GM21526 (cell line): ENCODE measurements at regions not wholly inside any gene's neighbourhood (a gene's known extent, or its start where the extent isn't known, plus 50 kb on each side); places are given as distances from the start of the nearest gene placed in this dataset.

Experiments used
- ATAC-seq: cut with Tn5 transposase; IDR thresholded peaks from one replicate; pipeline ENCODE4 v1.9.1; 2021; ENCODE audit warnings: moderate library complexity; ENCODE audit not compliant: unreplicated experiment, low FRiP score

DNA sequence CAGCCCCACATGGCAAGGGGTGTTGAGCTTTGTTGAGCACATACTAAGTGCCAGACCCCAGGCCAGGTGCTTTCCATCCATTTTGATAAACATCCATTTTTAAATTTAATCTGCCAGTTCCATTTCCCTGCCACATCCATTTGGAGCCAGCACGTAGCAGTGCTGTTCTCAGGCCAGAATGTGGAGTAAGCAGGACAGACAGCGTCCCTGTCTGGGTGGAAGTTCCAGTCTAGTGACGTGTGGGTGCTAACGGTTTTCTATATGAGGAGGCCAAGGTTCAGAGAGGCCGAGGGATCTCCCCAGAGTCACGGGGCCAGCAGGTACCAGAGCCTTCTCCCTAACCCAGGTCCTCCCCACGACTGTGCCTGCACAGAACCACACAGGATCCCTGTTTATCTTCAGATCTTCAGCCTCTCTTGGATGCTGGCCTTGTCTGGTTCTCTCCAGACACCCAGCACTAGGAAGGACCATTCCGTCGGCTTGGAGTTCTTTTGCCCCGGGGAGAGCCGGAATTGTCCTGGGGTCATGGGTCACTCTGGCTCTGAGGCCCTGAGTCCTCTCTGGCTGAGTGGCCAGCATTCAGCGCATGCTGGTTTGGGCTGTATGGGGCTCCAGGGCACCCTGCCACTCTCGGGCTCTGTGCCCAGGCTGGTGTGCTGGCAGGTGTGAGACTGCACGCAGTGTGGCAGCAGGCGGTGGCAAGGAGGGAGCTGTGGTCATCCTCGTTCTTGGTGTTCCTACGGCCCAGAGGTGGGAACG, 63.6 kb upstream of the PPARA start:
- ATAC-seq, result no peak

DNA sequence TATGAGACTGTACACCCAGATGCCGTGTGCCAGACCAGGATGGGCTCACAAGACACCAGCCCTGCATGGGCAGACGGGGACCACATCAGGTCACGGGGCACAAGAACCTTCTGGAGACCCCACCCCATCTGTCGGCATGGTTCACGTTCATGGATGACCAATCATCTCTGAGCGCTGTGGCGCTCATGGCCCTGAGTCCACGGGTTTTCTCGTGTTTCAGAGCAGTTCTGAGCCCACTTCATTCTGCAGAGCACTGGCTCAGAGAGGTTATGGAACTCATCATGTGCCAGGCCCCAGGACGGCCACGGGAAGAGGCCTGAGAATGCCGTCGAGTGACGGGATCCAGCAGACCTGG, 63.0 kb upstream of the PPARA start:
- ATAC-seq, result no peak

GRCh38 chr22:46087816-46088277, 62.5 kb upstream of the PPARA start:
- no peak for ATAC-seq

DNA sequence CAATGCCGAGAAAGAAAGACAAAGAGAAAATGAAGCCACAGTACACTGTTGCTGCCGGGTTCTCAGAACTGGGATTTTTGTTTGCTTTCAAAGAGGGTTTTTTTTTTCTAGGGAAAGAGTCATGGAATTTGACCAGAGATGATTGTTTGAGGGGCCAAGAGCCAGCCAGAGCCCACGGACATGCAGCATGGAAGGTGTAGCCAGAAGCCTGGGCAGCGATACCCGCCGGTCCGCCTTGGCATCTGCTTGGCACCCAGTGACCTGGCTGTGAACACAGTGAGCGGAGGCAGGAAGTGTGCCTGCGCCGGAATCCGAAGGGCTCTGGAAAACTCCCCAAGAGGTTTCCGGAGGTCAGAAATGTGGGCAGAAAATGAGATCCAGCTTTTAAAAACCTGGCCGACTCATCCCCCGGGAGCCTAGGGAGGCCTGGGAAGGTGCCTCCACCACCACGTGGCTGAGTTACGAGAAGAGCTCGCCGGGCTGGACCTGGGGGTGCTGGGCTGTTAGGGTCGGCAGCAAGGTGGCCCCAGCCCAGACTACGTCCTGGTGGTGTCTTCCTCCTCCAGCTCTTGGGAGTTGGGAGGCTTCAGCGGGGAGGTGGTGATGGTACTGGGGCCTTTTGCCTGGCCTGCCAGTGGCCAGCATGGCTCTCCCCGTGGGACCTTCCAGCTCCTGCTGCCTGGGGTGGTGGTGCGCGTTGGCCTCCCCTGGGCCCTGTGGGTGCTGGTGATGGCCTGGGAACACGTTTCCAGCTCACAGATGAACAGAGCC, 61.6 kb upstream of the PPARA start:
- no peak for ATAC-seq

DNA sequence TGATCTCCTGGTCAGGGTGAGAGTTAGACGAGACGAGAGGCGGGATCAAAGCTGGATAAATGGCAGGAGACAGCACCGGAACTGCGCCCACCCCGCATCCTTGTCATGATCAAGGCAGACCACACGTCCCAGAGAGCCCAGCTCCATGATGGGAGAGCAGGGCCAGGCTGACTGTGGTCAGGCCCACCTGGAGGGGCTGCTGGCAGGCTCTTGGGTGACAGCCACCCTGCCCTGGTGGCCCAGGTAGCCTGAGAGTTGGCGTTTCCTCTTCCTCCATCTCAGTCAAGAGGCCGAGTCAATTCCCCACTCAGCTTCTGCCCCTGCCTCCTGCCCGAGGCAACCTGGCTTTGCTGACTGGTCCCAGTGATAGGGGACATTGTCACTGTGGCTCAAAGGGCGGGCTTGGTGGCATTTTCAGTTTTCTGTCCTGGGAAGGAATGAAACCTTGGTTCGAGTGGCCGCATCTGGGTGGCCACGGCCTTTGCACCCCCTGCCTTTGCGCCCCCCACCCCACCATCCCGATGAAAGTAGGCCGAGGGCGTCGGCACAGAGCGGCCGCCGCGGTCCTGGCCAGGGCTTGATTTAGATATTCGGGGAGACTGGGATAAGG, 60.8 kb upstream of the PPARA start:
- ATAC-seq, result no peak

- no peak for ATAC-seq
These were observed 60.2 kb upstream of the PPARA start for GRCh38 chr22:46090036-46090591.

- no peak for ATAC-seq
These were observed 59.6 kb upstream of the PPARA start for GRCh38 chr22:46090631-46091201.

- ATAC-seq, result no peak
These were observed 58.9 kb upstream of the PPARA start for GRCh38 chr22:46091277-46091977.

GRCh38 chr22:46092011-46092410, 58.3 kb upstream of the PPARA start:
- ATAC-seq, result no peak

- no peak for ATAC-seq
These were observed 57.5 kb upstream of the PPARA start for GRCh38 chr22:46092670-46093410.

DNA sequence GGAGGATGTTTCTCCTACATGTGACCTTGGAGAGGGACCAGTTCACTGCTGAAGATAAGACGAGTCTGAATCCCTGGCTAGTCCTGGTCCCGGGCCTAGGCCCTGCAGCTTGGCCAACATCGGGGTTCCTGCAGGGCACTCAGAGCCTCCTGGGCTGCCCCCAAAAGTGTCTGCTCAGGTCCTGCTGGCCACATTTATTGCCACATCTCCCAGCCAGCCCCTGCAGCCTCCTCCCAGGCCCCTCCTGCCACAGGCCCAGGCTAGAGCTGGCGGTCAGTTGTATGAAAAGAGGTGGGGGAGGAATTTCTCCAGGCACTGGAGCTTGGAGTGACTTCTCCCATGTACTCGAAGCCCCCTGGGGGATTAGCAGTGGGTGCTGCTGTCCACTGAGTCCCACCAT, 56.5 kb upstream of the PPARA start:
- no peak for ATAC-seq

GRCh38 chr22:46094676-46095075, 55.6 kb upstream of the PPARA start:
- no peak for ATAC-seq

DNA sequence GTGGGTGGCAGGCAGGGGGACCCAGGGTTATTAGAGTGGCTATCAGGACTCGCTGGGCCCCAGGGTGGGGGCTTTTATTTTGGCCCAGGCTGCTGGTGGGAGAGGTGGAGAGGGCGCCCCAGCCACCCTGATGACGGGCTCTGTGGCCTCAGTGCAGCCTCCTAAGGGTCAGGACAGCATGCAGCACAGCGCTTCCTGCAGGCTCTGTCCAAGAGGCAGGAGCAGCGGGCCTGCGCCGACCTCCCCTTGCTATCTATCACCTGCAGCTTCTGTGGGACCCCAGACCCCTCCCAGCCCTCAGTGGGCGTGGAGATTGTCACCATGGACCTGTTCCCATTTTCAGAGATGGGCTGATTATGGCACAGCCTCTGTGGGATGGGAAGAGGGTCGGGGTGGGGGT, 54.3 kb upstream of the PPARA start:
- ATAC-seq, result no peak

GRCh38 chr22:46096706-46097230, 53.6 kb upstream of the PPARA start:
- ATAC-seq, result no peak

GRCh38 chr22:46097268-46097900, 52.9 kb upstream of the PPARA start:
- ATAC-seq, result no peak

- ATAC-seq, result no peak
These were observed 51.5 kb upstream of the PPARA start for GRCh38 chr22:46098525-46099475.

- no peak for ATAC-seq
These were observed 50.6 kb upstream of the PPARA start for GRCh38 chr22:46099740-46100139.
